ENCODE measurements at regions not wholly inside any gene's neighbourhood (a gene's known extent, or its start where the extent isn't known, plus 50 kb on each side); places are given as distances from the start of the nearest gene placed in this dataset.

DNA sequence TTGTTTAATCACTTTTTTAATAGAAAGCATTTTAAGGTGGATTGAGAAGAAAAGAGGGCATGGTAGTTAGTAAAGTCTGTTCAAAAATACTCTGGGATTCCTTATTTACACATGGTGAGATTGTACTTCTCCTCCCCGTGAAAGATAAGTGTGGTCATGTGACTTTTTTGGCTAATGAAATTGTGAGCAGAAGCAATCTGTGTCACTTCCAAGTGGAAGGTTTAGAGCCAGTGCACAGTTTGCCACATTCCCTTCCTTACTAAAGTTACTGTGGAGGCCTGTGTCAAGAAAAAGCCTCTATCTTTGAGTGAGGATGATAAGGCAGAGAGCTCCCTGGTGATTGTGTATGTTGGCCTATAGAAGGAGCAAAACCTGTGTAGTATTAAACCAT is 471.3 kb downstream of the OMA1 start:
- TF ChIP-seq, protein P1, sequence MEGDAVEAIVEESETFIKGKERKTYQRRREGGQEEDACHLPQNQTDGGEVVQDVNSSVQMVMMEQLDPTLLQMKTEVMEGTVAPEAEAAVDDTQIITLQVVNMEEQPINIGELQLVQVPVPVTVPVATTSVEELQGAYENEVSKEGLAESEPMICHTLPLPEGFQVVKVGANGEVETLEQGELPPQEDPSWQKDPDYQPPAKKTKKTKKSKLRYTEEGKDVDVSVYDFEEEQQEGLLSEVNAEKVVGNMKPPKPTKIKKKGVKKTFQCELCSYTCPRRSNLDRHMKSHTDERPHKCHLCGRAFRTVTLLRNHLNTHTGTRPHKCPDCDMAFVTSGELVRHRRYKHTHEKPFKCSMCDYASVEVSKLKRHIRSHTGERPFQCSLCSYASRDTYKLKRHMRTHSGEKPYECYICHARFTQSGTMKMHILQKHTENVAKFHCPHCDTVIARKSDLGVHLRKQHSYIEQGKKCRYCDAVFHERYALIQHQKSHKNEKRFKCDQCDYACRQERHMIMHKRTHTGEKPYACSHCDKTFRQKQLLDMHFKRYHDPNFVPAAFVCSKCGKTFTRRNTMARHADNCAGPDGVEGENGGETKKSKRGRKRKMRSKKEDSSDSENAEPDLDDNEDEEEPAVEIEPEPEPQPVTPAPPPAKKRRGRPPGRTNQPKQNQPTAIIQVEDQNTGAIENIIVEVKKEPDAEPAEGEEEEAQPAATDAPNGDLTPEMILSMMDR (IDR thresholded peaks at IDR 0.05), result no peak
- TF ChIP-seq POLR2AphosphoS5 (IDR thresholded peaks at IDR 0.05; ENCODE audit: insufficient read depth in 1 of 2, low read depth in 1 of 2) (no peak), POLR2A (IDR thresholded peaks at IDR 0.05) (no peak)

Measured in vagina (tissue), 2 donors.